ENCODE measurements at regions not wholly inside any gene's neighbourhood (a gene's known extent, or its start where the extent isn't known, plus 50 kb on each side); places are given as distances from the start of the nearest gene placed in this dataset.
A peak's percentile ranks its signal among the peaks of the same experiment; 100 is the strongest.
"Not testable (repeated sequence)": the region's sequence is repeated elsewhere in the genome, so short reads cannot be mapped to it uniquely, and the experiment has no call there.

DNA sequence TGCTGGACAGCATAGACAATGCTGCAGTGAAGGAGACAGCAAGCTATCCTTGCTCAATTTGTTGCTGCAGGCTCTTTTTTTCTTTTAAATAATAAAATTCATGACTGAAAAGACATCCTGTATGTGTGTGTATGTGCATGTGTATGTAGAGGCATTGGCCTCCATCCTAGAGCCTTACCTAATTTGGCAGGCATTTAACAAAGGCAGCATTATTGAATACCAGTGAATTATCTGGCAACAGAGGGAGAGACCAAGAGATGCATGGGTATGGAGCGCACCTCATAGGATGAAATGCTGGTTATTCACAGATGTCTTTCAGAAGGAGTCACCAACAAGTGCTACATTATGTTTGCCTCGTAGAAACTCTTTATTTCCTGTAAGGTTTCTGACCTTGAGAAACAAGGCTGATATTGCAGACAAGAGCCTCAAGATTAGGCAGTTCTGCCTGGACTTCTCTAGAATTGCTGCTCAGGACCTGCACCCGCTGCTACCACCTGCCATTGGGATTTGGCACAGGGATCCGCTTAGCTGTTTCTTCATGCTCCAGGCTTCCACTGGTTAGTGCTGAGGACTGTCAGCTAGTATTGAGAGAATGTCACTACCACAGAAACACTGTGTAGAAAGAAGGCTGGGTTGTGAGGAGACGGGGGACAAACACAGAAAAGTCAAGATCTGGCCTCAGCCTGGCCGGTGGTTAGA lies 247.7 kb upstream of the RFX3 start:
- DNase-seq = no peak

DNA sequence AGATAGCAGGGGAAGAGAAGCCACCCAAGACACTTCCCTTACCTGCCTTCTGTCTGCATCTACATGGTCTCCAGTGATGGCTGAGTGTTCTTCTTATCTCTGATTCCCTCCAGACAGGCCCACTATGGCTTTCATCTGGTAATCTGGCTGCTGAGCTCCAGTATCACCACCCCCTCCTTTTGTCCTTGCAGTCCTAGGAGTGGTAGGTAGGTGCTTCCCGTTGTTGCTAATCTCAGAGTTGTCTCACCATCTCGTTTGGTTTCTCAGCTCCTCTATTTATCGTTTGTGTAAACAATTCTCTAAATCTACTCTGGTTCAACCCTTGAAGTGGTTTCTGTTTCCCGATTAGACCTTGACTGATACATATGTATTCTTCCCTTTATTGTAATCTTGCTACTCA lies 243.8 kb upstream of the RFX3 start:
- no peak for DNase-seq

DNA sequence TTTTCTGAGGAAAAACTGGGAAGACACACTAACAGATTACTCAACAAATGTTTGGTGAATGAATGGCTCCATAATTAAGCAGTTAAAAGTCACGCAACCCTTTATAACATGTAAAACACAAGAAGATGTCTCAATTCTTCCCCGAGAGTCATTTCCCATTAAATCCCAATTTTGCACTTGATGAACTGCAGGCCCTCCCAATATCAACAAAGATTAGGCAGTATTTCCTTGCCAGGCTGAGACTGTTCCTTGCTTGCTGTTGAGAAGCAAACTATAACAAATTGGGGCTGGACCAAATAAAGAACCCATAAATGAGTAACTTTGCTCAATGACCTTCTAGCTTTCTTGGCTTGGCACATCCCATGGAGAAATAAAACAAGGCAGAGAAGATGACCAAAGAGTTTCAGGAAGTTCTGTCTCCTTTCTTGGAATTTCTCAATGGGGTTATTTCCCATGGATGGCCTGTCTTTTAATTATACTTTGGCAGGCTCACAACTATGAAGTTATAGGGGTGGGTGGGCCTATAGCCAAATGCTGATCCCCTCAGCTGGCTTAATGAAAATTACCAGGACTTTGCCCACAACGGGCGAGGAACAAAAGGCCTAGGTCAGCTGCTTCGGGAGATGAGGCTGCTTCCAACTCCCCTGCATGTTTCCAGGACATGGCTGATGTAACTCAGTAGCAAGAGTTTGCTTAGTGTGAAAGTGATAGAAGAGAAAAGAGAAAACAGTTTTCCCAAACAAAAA lies 243.1 kb upstream of the RFX3 start:
- no peak for DNase-seq

DNA sequence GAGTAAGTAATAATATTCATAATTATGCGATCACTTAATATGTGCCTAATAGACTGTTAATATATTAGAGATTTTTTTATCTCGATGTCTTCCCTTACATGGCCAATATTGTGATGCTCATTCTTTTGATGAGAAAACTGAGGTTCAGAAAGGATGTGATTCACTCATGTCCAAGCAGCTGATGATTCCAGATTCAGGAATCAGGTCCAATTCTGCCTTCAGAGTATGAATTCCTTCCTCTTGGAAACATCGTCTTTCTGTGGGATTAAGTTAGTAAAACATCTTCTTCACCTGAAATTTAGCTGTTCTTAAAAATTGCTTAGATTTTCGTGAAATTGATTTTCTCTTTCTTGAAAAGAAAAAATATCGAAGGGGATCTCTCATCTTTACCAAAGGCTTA lies 242.5 kb upstream of the RFX3 start:
- DNase-seq = no peak

DNA sequence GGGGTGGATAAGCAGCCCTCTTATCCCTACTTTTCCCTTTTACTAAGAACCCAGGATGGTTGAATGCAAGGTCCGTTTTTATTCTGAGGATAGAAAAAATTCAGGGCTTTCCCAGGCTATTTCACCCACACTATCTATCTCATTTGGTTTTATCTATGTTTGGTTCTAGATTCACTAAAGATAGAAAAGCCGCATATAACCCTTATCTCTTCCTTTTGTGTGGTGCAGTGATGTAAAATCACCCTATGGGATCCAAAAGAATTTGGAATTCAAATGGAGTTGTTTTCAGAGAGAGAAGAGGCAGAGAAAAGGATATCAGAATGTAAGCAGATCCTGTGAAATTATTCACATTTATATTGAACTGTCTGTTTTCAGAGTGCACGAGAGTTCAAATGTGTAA lies 236.3 kb upstream of the RFX3 start:
- DNase-seq = no peak

DNA sequence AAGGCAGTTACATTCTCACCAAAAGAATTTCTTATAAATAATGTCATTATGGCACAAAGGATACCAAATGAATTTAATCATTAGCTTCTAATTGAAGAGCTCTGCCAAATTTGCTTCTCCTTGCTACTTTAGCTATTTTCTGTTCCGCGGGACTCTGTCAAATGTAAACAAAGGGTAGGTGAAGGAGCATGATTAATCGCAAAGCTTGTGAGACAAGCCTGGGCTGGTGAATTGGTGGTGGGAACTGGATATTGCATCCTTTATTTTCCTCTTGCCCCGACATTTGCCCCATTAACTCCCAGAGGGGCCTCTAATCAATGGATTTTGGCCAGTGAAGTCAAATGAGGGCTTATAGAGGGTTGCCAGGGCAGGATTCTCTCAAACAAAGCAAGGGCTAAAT lies 234.2 kb upstream of the RFX3 start:
- no peak for DNase-seq

DNA sequence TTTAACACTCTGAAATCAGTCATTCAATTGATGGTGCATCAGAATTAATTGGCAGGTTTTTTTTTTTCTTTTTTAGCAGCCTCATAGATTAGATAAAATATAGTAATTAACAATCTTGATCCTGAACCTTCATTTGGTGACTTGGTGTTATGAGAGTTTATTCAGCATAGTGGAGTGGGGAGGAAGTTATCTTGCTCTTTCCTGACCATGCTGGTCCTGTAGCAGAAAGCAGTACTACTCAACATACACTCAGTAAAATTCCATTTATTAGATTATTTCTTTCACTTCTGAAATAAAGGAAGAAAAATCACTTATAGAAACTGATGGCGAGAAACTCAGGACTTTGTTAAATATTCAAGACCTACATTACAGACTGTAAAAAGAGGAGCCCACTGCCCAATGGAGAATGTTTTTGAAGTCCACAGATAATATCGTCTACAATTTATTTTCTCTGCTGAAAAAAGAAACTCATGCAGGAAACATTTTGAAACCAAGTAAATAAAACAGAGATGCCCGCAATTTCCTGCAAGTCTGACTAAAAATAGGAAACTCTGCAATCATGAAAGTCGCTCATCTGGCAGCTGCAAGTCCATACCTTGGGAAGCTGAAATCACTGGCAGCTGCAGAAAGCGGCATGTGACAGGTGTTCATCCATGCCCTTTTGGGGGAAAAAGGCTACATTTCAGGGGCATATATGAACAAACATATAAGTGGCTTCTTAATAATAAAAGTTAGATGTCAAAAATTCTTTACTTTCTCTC lies 233.2 kb upstream of the RFX3 start:
- DNase-seq = no peak

DNA sequence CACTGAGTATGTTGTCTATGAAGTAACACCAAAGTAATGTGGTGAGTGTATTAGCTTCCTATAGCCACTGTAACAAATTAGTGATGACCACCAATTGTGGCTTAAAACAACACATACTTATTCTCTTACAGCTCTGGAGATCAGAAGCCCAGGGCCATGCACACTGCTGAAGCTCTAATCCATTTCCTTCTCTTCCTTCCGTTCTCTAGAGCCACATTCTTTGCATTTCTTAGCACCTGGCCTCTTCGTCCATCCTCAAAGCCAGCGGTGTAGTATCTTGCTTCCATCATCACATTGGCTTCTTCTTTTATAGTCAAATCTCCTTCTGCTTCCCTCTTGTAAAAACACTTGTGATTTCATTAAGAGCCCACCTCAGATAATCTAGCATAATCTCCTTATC lies 230.3 kb upstream of the RFX3 start:
- no peak for DNase-seq

DNA sequence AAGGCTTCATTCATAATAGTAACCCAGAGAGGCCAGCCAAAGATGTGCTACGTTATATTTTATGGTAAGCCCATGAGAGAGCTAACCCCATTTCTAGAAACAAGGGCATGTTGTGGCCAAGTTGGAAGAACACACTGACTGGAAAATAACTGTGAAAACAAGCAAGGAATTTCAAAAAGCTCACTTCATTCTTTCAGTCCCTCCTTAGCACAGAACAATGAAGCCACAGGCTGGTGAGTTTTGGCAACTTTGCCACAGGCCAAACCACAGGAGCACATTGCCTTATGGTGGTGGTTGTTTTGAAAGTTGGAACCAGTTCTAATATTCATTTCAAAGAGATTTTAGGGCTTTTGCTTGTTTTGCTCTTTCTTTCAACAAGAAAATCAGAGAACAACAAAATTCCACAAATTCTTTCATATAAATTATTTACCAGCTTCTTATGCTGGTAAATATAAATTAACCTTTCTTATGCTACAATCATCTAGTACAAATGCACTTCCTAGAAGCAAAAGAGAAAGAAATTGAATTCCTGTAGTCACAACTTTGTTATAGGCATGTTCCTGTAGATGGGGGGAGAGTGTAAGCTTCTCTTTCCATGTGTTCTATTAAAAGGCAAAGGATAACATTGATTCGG lies 225.4 kb upstream of the RFX3 start:
- no peak for DNase-seq

DNA sequence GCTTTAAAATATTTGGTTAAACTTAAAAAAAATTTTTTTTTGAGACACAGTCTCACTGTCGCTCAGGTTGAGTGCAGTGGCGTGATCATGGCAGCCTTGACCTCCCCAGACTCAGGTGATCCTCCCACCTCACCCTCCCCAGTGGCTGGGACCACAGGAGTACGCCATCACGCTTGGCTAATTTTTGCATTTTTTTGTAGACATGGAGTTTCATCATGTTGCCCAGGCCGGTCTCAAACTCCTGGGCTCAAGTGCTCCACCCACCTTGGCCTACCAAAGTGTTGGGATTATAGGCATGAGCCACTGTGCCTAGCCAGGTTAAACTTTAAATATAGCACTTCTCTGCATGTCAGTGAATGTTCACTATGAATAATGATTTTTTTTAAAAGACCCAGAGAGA lies 224.5 kb upstream of the RFX3 start:
- no peak for DNase-seq

DNA sequence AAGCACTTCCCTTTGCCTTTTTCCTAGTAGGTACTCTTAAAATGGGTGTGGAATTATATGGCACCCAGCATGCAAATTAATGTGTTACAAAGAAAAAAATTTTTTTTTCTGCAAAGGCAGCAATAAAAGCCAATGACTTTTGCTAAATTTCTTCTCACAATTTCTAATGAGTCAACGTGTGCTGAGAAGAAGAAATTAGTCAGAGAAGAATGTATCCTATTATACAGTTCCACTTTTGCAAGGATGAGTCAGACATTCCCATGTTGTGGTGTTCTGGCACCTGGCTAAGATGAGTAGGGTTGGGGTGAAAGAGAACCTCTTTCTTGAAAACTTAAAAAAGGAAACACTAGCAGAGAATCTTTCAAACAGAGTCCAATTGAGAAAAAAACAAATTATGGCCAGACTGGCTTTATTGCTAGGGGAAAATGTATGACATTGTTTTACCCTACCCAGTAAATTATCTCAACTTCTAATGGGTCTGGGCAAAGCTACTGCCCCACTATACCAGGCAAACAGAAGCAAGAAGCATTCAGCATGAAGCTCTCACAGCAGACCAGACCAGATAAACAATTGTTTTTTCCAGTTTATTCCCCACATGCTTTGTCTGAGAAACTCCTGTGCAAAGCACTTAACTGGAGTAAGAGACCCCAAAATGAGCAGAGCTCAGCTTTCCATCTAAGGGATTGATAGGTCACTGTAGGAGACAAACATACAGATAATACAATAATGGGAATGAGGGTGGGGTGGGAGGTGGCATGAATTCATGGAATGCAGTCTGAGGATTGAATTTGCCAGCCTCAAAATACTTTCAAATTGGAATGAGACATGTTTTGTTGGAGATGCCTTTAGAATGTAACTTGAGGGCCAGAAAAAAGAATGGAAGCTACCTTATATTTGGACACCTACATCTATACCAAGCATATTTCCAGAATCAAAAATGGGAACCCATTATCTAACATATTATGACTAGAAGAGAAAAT lies 220.8 kb upstream of the RFX3 start:
- peak in 1 of 3 donors; percentile 64 for DNase-seq

DNA sequence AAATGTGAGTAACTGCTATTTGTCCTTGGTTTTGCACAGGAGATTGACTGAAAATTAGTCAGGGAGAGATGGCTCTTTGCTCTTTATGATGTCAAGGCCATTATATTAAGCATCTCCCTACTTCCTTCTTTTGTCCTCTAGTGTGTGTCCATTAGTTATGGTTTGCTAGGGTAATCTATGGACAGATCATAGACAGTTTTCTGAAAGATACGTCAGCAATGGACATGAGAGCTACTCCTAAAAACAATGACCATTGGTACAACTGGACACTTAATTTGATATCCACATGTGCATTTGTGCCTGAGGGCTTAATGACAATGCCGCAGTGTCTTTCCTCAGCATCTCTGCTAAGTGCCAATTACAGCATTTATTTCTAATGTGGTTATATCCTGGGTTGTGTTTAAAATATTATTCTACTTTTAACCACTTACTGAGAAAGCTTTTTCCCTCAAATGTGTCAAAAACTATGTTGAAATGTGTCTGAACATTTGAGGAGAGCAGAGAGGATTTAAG lies 218.2 kb upstream of the RFX3 start:
- DNase-seq = no peak

DNA sequence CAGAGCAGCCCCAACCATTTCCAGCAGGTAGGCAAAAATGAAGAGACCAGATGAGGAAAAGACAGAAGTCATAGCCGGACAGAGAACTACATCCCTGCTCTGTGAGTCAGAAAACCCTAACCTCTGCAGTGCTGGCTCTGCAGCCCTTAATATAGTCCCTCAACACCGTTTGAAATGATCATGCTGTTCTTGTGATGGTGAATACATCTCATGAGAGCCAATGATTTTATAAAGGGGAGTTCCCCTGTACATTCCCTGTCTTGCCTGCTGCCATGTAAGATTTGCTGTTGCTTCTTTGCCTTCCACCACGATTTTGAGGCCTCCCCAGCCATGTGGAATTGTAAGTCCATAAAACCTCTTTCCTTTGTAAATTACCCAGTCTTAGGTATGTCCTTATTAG lies 216.8 kb upstream of the RFX3 start:
- no peak for DNase-seq

DNA sequence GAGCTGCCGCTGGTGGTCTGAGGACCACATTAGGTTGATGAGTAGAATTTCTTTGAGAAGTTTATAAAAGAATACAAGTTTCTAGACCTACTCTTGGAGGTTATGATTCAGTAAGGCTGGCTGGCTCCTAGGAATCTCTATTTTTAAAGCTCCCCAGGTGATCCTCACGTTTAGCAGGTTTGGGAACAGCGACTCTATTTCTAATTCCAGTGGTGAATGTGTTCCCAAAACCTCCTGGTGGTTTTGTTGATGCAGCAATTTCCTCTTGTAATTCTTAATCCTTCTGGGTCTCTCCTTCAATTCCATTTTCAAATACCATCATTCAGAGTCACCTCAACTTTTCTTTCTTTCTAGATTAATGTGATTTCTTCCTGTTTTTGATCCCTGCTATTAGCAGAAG lies 215.9 kb upstream of the RFX3 start:
- no peak for DNase-seq

DNA sequence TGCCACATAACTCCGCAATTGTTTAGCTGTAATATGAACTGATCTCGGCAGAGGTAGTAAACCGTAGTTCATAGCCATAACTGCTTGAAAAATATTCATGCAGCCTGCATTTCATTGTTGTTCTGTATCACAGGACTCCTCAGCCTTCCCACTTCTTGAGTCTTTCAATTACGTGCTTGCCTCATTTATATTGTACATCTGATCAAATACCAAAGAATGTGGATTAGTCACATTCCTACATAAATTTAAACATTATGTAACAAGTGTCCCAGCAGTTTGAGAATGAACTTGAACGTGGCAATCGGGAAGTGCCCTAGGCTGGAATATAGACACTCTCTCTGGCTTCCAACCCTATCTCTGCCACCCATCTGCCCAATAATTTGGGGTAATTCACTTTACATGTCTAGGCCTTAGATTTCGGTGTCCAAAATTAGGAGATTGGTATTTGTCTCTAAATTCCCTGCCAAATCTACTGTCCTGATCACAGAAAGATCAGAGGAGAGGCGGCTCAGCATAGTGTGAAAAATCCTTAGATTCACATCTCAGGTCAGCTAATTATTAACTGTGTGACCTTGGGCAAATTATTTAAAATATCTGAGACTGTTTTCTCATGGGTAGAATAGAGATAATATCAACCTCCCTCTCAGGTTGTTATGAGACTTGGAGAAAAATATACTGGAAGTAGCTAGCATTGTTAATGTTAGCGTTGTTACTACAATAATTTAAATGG lies 215.1 kb upstream of the RFX3 start:
- DNase-seq = no peak

DNA sequence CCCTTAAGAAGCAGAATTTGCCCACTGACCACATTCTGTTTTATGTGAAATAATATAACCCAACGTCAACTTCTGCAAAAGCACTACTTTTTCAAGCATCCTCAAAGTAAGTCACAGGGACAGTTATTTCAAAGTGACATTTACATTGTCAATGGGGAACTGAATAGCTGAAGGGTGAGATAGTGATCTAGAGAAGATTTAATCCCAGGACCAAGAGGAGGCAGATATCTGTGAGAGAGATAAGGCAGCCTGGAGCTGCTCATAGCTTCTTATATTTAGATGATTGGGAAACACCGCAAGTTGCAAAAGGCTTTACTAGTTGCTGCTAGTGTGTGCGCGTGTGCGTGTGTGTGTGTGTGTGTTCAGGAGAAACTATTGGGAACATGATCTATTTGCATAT lies 210.4 kb upstream of the RFX3 start:
- DNase-seq = no peak

DNA sequence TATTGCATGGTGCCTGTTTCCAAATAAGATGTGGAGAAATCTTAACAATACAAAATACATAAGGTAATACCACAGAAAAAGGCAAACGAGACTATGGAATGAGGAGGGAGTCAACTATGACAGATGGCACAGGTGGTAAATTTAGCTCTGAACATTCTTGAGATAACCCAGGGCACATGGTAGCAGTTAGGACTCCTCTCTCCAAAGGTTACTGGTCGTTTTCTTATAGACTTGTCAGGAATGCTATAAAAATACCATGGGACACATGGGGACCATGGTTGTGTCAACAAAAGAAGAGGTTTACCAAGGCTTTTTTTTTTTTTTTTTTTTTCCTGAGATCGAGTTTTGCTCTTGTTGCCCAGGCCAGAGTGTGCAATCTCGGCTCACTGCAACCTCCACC lies 209.4 kb upstream of the RFX3 start:
- DNase-seq = no peak

DNA sequence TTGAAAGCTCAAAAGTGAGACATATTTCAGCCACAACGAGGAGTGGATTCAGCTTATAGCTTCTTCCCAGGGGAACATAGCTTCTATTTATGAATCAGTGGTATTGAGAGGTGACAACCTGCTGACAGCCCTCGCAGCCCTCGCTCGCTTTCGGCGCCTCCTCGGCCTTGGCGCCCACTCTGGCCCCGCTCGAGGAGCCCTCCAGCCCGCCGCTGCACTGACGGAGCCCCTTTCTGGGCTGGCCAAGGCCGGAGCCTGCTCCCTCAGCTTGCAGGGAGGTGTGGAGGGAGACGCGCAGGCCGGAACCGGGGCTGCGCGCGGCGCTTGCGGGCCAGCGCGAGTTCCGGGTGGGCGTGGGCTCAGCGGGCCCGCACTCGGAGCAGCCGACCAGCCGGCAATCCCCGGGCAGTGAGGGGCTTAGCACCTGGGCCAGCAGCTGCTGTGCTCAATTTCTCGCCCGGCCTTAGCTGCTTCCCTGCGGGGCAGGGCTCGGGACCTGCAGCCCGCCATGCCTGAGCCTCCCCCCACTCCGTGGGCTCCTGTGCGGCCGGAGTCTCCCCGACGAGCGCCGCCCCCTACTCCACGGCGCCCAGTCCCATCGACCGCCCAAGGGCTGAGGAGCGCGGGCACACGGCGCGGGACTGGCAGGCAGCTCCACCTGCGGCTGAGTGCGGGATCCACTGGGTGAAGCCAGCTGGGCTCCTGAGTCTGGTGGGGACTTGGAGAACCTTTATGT lies 207.9 kb upstream of the RFX3 start:
- not testable (repeated sequence) for DNase-seq

DNA sequence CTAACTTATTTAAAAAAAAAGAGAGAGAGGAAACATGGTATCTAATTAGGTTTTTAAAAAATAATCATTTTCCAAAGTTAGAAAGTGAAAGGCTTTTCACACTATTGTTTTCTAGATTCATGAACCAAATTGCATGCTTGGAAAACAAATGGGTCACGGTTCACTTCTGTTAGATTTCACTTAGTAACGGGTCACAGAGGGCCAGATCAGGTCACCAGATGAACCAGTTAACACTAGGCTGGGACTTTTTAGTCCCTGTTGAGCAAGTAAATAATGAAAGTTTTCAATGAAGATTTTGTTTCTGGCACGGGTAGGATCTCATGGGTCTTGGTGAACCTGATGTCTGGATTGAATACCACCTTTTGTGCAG lies 207.2 kb upstream of the RFX3 start:
- no peak for DNase-seq

Measured in muscle of back (tissue), 3 donors.